T-cell (primary cell): ENCODE measurements at regions not wholly inside any gene's neighbourhood (a gene's known extent, or its start where the extent isn't known, plus 50 kb on each side); places are given as distances from the start of the nearest gene placed in this dataset.

Experiments
- ATAC-seq, 4 experiments: fragments of 200-7000 bp in 3 of 4; fragments of 150-1000 bp in 1 of 4; cut with Tn5 transposase; replicated peaks in 1 of 4; 1 replicate in 3 of 4; 2 replicates in 1 of 4; pipeline ENCODE4 v1.10.0; 2021; ENCODE audit warnings: moderate library complexity in 3 of 4, mild to moderate bottlenecking in 2 of 4, moderate number of reproducible peaks in 1 of 4
- CTCF ChIA-PET, 2 donors: fragments of 300-600 bp; sonication (Branson Sonifier 250); formaldehyde crosslinking; loops; one replicate each; lab custom pipeline; 2022; ENCODE audit warnings: antibody characterized with exemption in 2 of 2; lab: Charles Lee
- POLR2A ChIA-PET, 2 donors: fragments of 300-600 bp; sonication (Branson Sonifier 250); formaldehyde crosslinking; loops; one replicate each; lab custom pipeline; 2022; ENCODE audit warnings: antibody characterized with exemption in 2 of 2; lab: Charles Lee
- DNase-seq, 35 experiments: peaks; one replicate each; pipeline versions ENCODE4 v3.0.0 to v3.0.0-alpha.2; 2013 to 2023
- H3K27ac ChIP-seq: one replicate; pipeline ENCODE4 v1.5.1; 2013; ENCODE audit warnings: low read length
- H3K27me3 ChIP-seq, 2 experiments: replicated peaks in 1 of 2; 1 replicate in 1 of 2; 2 replicates in 1 of 2; pipeline versions ENCODE4 v1.6.1 to v1.7.0; 2013; ENCODE audit warnings: low read length in 1 of 2, mixed read lengths in 1 of 2; ENCODE audit not compliant: control insufficient read depth in 2 of 2, insufficient read depth in 2 of 2; ENCODE audit errors: extremely low read depth in 1 of 2
- H3K36me3 ChIP-seq, 2 donors: 1 replicate in 1 of 2; 2 replicates in 1 of 2; pipeline versions ENCODE4 v1.6.1 to v1.7.0; 2013; ENCODE audit warnings: low read length in 1 of 2; ENCODE audit not compliant: control insufficient read depth in 2 of 2, insufficient read depth in 1 of 2; ENCODE audit errors: extremely low read depth in 1 of 2
- H3K4me1 ChIP-seq, 2 experiments: 1 replicate in 1 of 2; 2 replicates in 1 of 2; pipeline versions ENCODE4 v1.6.1 to v1.7.0; 2013; ENCODE audit warnings: low read length in 2 of 2, mixed read lengths in 1 of 2; ENCODE audit not compliant: insufficient read depth in 2 of 2, control insufficient read depth in 1 of 2; ENCODE audit errors: extremely low read depth in 1 of 2
- H3K4me3 ChIP-seq, 2 donors: 1 replicate in 1 of 2; 2 replicates in 1 of 2; pipeline versions ENCODE4 v1.5.1 to v1.7.0; 2013; ENCODE audit warnings: mild to moderate bottlenecking in 2 of 2, low read length in 1 of 2, moderate library complexity in 1 of 2; ENCODE audit not compliant: control insufficient read depth in 1 of 2; ENCODE audit errors: extremely low read depth in 1 of 2
- H3K9me3 ChIP-seq: 2 replicates; pipeline ENCODE4 v1.7.0; 2013
- H3K27ac Mint-ChIP-seq, 2 donors: one replicate each; pipeline ENCODE4 v1.8.0; 2020 to 2021; ENCODE audit warnings: mild to moderate bottlenecking in 2 of 2, mixed read lengths in 2 of 2
- H3K27me3 Mint-ChIP-seq, 2 donors: one replicate each; pipeline ENCODE4 v1.8.0; 2021 to 2022; ENCODE audit warnings: mixed read lengths in 2 of 2
- H3K36me3 Mint-ChIP-seq: one replicate; pipeline ENCODE4 v1.8.0; 2021; ENCODE audit warnings: mixed read lengths
- H3K4me1 Mint-ChIP-seq, 3 donors: one replicate each; pipeline ENCODE4 v1.8.0; 2020 to 2022; ENCODE audit warnings: mixed read lengths in 3 of 3, mild to moderate bottlenecking in 1 of 3
- H3K4me3 Mint-ChIP-seq, 3 donors: one replicate each; pipeline ENCODE4 v1.8.0; 2020 to 2022; ENCODE audit warnings: mild to moderate bottlenecking in 3 of 3, mixed read lengths in 3 of 3, moderate library complexity in 3 of 3
- H3K9me3 Mint-ChIP-seq, 3 donors: one replicate each; pipeline ENCODE4 v1.8.0; 2020 to 2022; ENCODE audit warnings: mixed read lengths in 3 of 3
- WGBS: methylation state at CpG from one replicate; pipeline ENCODE4 v1.1.5; 2013; ENCODE audit warnings: missing lambda C conversion rate; ENCODE audit not compliant: insufficient coverage; 5-methylcytosine and 5-hydroxymethylcytosine counted together

GRCh38 chr7:155207326-155208002, 90.2 kb upstream of the INSIG1 start:
- Histone ChIP-seq H3K27ac (no peak overlapping the region), H3K36me3 (no peaks in the 10 kb centered on the region), H3K27me3 (peaks cover 0 to 5% of the 10 kb centered on the region in 2 experiments), H3K9me3 (no peaks in the 10 kb centered on the region), H3K4me3 (no peak overlapping the region), H3K4me1 (peaks cover 9 to 26% of the 10 kb centered on the region in 2 experiments)
- H3K36me3 Mint-ChIP-seq: no peaks in the 10 kb centered on the region
- ATAC-seq: no peak
- DNase-seq: no peak
- no peaks in the 10 kb centered on the region for H3K27me3 Mint-ChIP-seq
- H3K27ac Mint-ChIP-seq: peak overlapping the region in 1 of 2 donors; percentile 34
- POLR2A ChIA-PET: no interaction called here
- H3K4me3 Mint-ChIP-seq: peak overlapping the region in 1 of 3 donors; percentile 32
- no peaks in the 10 kb centered on the region for H3K9me3 Mint-ChIP-seq
- WGBS: 90% methylated on average over 11 of the region's 13 CpGs
- peaks cover 21 to 28% (median 23%) of the 10 kb centered on the region in 3 donors for H3K4me1 Mint-ChIP-seq
- CTCF ChIA-PET: no interaction called here

GRCh38 chr7:155208681-155209477, 88.8 kb upstream of the INSIG1 start:
- peak overlapping the region in 1 of 2 donors; percentile 22 for H3K27ac Mint-ChIP-seq
- CTCF ChIA-PET: interaction anchor here in 1 of 2 donors (1.1 kb wide), 1 partner anchor 136 kb away, joined by 7 read pairs; no protein-coding TSS in a partner anchor
- H3K9me3 ChIP-seq: no peaks in the 10 kb centered on the region
- no peak for ATAC-seq
- no peak overlapping the region for H3K4me3 Mint-ChIP-seq
- peaks cover 9 to 26% of the 10 kb centered on the region in 2 experiments for H3K4me1 ChIP-seq
- H3K27me3 ChIP-seq: peaks cover 0 to 9% of the 10 kb centered on the region in 2 experiments
- H3K36me3 ChIP-seq: no peaks in the 10 kb centered on the region
- H3K27ac ChIP-seq: no peak overlapping the region
- 92% methylated on average over 14 of the region's 15 CpGs for WGBS
- no peaks in the 10 kb centered on the region for H3K27me3 Mint-ChIP-seq
- H3K4me1 Mint-ChIP-seq: peaks cover 21 to 28% (median 23%) of the 10 kb centered on the region in 3 donors
- no peaks in the 10 kb centered on the region for H3K36me3 Mint-ChIP-seq
- no peak for DNase-seq
- POLR2A ChIA-PET: no interaction called here
- H3K4me3 ChIP-seq: no peak overlapping the region
- no peaks in the 10 kb centered on the region for H3K9me3 Mint-ChIP-seq

GRCh38 chr7:155209478-155210319, 88.0 kb upstream of the INSIG1 start:
- Mint-ChIP-seq H3K27ac (no peak overlapping the region), H3K9me3 (no peaks in the 10 kb centered on the region), H3K36me3 (no peaks in the 10 kb centered on the region), H3K27me3 (peaks cover 4 to 7% of the 10 kb centered on the region in 2 donors), H3K4me3 (no peak overlapping the region), H3K4me1 (peaks cover 21 to 28% (median 23%) of the 10 kb centered on the region in 3 donors)
- ChIA-PET POLR2A (interaction anchor here (0.6 to 0.8 kb wide), 2 partner anchors 38 to 87 kb away, joined by 3 read pairs; no protein-coding TSS in a partner anchor), CTCF (interaction anchor here in 1 of 2 donors (1.1 kb wide), 1 partner anchor 135 kb away, joined by 7 read pairs; no protein-coding TSS in a partner anchor)
- H3K27me3 ChIP-seq: peaks cover 0 to 17% of the 10 kb centered on the region in 2 experiments
- ATAC-seq (no peak), DNase-seq (no peak)
- H3K4me1 ChIP-seq: peaks cover 9 to 22% of the 10 kb centered on the region in 2 experiments
- WGBS: 95% methylated on average over 9 of the region's 21 CpGs
- no peak overlapping the region for H3K4me3 ChIP-seq
- no peaks in the 10 kb centered on the region for H3K9me3 ChIP-seq
- no peaks in the 10 kb centered on the region for H3K36me3 ChIP-seq
- no peak overlapping the region for H3K27ac ChIP-seq

- no peaks in the 10 kb centered on the region for H3K36me3 Mint-ChIP-seq
- peaks cover 9 to 15% of the 10 kb centered on the region in 2 experiments for H3K4me1 ChIP-seq
- peaks cover 0 to 21% of the 10 kb centered on the region in 2 experiments for H3K27me3 ChIP-seq
- ChIA-PET CTCF (no interaction called here), POLR2A (interaction anchor here in 1 of 2 donors (0.8 kb wide), 1 partner anchor 86 kb away, joined by 3 read pairs; no protein-coding TSS in a partner anchor)
- DNase-seq: no peak
- no peak overlapping the region for H3K4me3 Mint-ChIP-seq
- H3K27me3 Mint-ChIP-seq: peaks cover 4 to 7% of the 10 kb centered on the region in 2 donors
- H3K36me3 ChIP-seq: no peaks in the 10 kb centered on the region
- no peak overlapping the region for H3K27ac ChIP-seq
- 85% methylated on average over 2 of the region's 7 CpGs for WGBS
- H3K9me3 Mint-ChIP-seq: no peaks in the 10 kb centered on the region
- no peak overlapping the region for H3K4me3 ChIP-seq
- no peak overlapping the region for H3K27ac Mint-ChIP-seq
- H3K9me3 ChIP-seq: no peaks in the 10 kb centered on the region
- H3K4me1 Mint-ChIP-seq: peaks cover 14 to 21% (median 16%) of the 10 kb centered on the region in 3 donors
- no peak for ATAC-seq
Measured at GRCh38 chr7:155210356-155210755, 87.3 kb upstream of the INSIG1 start.

GRCh38 chr7:155211173-155211572, 86.5 kb upstream of the INSIG1 start:
- H3K27ac ChIP-seq: no peak overlapping the region
- no peak overlapping the region for H3K27ac Mint-ChIP-seq
- H3K4me3 ChIP-seq: no peak overlapping the region
- ChIA-PET POLR2A (no interaction called here), CTCF (no interaction called here)
- 90% methylated on average over 5 of the region's 6 CpGs for WGBS
- no peak for ATAC-seq
- no peak for DNase-seq
- H3K36me3 ChIP-seq: no peaks in the 10 kb centered on the region
- no peaks in the 10 kb centered on the region for H3K36me3 Mint-ChIP-seq
- peaks cover 0 to 25% of the 10 kb centered on the region in 2 experiments for H3K27me3 ChIP-seq
- no peaks in the 10 kb centered on the region for H3K9me3 Mint-ChIP-seq
- H3K4me1 ChIP-seq: peaks cover 1 to 7% of the 10 kb centered on the region in 2 experiments
- H3K9me3 ChIP-seq: no peaks in the 10 kb centered on the region
- peaks cover 4 to 7% of the 10 kb centered on the region in 2 donors for H3K27me3 Mint-ChIP-seq
- H3K4me3 Mint-ChIP-seq: no peak overlapping the region
- peaks cover 6 to 13% (median 8%) of the 10 kb centered on the region in 3 donors for H3K4me1 Mint-ChIP-seq
